ENCODE measurements at regions not wholly inside any gene's neighbourhood (a gene's known extent, or its start where the extent isn't known, plus 50 kb on each side); places are given as distances from the start of the nearest gene placed in this dataset.

DNA sequence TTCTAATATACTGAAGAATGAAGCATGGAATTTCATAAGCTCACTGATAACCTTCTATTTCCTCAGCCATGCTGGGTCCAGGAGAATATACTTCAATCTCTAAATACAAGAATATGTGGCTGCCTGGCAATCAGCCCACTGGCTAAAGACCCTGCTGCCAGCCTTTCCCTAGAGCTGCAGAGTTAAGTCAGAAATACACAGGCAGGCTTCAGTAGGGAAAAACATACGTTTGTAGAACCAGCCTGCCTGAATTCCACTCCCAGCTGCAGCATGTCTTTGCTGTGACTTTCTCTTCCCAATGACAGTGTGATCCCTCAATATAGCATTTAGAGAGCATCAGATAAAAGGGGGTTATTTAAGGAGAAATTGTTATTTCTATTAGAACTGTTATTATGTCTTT is 289.1 kb downstream of the PCDH19 start:
- no peak for DNase-seq

- no peak for DNase-seq
Observed at GRCh38 chrX:100098660-100099375, 311.3 kb downstream of the PCDH19 start.

- DNase-seq = peak; percentile 44
Observed at GRCh38 chrX:100090931-100091330, 319.1 kb downstream of the PCDH19 start.

DNA sequence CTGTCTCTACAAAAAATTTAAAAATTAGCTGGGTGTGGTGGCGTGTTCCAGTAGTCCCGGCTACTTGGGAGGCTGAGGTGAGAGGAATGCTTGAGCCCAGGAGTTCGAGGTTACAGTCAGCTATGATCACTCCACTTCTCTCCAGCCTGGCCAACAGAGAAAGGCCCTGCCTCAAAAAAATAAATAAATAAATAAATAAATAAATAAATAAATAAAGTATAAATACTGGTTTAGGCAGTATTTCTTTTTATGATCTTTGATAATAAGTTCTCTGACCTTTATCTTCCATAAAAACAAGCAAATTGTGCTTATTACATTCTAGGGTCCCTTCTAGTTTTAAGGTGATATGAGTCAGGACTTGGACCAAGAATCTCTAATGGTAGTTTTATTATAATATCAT is 320.3 kb downstream of the PCDH19 start:
- DNase-seq = no peak

DNA sequence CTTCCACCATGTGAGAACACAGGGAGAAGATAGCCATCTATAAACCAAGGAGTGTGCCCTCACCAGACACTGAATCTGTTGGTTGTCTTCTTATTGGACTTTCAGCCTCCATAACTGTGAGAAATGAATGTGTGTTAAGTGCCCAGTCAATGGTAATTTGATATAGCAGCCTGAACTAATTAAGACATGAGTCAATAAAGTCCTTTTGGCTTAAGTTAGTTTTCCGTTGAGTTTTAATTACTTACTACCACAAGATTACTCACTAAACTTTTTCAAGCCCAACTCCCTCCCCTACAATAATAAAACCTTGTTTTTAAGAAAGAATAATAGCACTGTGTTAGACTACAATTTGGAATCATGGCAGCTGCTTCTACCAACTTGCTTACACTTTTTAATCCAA is 324.2 kb downstream of the PCDH19 start:
- no peak for DNase-seq

DNA sequence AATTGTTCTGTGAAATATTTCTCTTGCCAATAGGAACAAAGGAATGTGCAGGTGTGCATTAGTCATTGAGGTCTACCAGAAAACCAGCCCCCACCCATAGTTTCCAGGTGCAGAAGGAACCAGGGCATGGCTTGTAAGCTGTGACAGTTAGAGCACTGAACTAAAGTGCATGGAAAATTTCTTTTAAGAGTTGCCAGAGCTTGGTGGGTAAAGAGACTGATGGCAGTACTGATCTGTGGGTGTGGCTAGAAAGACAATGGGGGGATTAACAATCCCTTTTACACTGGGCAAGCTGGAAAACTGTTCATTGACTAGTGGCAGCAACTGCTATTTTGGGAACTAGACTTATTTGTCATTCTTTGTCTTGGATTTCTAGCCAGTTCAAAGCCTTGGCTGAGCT is 326.9 kb downstream of the PCDH19 start:
- no peak for DNase-seq

DNA sequence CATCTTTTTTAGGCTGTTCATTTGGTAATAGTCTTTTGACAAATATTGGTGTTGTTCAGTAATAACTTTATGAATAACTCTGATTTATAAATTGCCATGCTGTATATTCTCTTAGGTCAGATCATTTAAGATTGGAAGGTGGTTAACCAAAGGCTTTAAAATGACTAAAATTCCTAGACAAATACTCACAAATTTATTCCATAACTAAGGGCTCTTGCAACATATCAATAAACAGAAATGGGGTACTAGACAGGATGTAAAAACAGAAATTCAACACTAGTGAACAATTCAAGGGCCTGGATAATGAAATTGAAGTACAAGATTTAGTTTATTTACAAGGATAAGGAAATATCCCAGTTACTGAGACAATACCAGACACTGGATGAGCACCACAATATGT is 328.6 kb downstream of the PCDH19 start:
- no peak for DNase-seq

DNA sequence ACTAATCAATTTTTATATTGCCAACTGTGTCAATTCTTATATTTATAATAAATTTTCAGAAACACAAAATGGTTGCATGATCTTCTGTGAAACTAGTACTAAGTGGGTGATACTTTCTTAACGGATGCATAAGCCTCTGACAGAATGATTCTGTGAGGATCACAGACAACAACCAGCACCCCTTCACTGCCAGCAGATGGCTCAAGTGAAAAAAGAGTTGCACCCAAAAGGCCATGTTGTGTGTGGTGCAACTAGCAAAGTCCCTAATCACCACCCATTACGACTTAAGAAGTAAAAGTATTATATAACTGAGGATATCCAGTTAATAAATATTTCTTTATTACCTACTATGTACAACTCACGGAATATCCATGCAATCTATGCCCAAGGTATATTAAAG is 334.0 kb downstream of the PCDH19 start:
- DNase-seq = no peak

- DNase-seq = no peak
Observed at GRCh38 chrX:100072336-100072735, 337.7 kb downstream of the PCDH19 start.

DNA sequence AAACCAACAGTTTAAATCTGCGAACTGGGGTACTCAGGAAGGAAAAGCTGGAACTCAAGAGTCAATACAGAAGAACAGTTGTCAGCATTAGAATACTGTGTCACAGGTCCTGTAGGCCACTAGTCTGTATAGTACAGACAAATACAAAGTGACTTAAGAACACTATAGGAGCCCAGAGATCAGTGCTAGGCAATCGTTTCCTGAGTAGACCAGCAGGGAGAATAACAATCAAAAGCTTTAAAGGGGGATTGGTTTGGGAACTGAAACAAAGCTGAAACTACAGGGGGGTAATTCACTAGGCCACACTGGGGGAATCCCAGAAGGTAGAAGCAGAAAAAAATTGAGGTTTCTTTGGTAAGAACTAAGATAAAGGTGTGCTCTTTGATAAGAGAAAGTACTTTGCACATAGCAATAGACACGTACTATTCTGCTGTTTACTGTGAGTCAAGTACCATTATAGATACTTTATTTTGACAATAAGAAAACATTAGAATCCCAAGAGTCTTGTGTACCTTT is 339.7 kb downstream of the PCDH19 start:
- DNase-seq = no peak

- DNase-seq = no peak
Observed at GRCh38 chrX:100048156-100048555, 361.9 kb downstream of the PCDH19 start.
